ENCODE measurements at regions not wholly inside any gene's neighbourhood (a gene's known extent, or its start where the extent isn't known, plus 50 kb on each side); places are given as distances from the start of the nearest gene placed in this dataset.

- no peak overlapping the region for H3K9ac ChIP-seq (ENCODE audit: low read depth, low read length)
- TF ChIP-seq NFE2L2 (IDR thresholded peaks at IDR 0.05; ENCODE audit: low read depth, low read length) (no peak), CEBPB (IDR thresholded peaks at IDR 0.05; ENCODE audit: low read depth, low read length) (no peak), RAD21 (IDR thresholded peaks at IDR 0.05; ENCODE audit: low read length) (no peak), BHLHE40 (IDR thresholded peaks at IDR 0.05; ENCODE audit: low read depth, low read length) (no peak), MAZ (IDR thresholded peaks at IDR 0.05; ENCODE audit: borderline replicate concordance, low read depth, low read length) (no peak), CHD1 (IDR thresholded peaks at IDR 0.05; ENCODE audit: low read depth, low read length) (no peak), SMC3 (IDR thresholded peaks at IDR 0.05; ENCODE audit: low read depth, low read length) (no peak), RCOR1 (IDR thresholded peaks at IDR 0.05; ENCODE audit: insufficient replicate concordance, low read length) (no peak), USF2 (IDR thresholded peaks at IDR 0.05; ENCODE audit: low read depth, low read length) (no peak), FOS (IDR thresholded peaks at IDR 0.05; ENCODE audit: low read depth, low read length) (no peak), POLR2A (IDR thresholded peaks at IDR 0.05; ENCODE audit: low read depth, low read length) (no peak), RFX5 (IDR thresholded peaks at IDR 0.05; ENCODE audit: low read depth, low read length) (no peak), MAFK (IDR thresholded peaks at IDR 0.05; ENCODE audit: low read depth, low read length) (no peak)
- TF ChIP-seq, protein P1, sequence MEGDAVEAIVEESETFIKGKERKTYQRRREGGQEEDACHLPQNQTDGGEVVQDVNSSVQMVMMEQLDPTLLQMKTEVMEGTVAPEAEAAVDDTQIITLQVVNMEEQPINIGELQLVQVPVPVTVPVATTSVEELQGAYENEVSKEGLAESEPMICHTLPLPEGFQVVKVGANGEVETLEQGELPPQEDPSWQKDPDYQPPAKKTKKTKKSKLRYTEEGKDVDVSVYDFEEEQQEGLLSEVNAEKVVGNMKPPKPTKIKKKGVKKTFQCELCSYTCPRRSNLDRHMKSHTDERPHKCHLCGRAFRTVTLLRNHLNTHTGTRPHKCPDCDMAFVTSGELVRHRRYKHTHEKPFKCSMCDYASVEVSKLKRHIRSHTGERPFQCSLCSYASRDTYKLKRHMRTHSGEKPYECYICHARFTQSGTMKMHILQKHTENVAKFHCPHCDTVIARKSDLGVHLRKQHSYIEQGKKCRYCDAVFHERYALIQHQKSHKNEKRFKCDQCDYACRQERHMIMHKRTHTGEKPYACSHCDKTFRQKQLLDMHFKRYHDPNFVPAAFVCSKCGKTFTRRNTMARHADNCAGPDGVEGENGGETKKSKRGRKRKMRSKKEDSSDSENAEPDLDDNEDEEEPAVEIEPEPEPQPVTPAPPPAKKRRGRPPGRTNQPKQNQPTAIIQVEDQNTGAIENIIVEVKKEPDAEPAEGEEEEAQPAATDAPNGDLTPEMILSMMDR (conservative IDR thresholded peaks at IDR 0.05; ENCODE audit: low read depth, low read length): no peak
- TF ChIP-seq, protein P2, sequence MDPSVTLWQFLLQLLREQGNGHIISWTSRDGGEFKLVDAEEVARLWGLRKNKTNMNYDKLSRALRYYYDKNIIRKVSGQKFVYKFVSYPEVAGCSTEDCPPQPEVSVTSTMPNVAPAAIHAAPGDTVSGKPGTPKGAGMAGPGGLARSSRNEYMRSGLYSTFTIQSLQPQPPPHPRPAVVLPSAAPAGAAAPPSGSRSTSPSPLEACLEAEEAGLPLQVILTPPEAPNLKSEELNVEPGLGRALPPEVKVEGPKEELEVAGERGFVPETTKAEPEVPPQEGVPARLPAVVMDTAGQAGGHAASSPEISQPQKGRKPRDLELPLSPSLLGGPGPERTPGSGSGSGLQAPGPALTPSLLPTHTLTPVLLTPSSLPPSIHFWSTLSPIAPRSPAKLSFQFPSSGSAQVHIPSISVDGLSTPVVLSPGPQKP (IDR thresholded peaks at IDR 0.05; ENCODE audit: borderline replicate concordance, low read depth, low read length): no peak
- intact Hi-C loops (cut with micrococcal nuclease) (no loop called here), dilution Hi-C loops (cut with HindIII; ENCODE audit: low sequenced_read_pairs, unreplicated experiment) (no loop called here), in situ Hi-C loops (cut with MboI; ENCODE audit: low sequenced_read_pairs) (no loop called here)
- no peak overlapping the region for H2BK15ac ChIP-seq (ENCODE audit: low read depth, low read length)
- H2BK5ac ChIP-seq (ENCODE audit: low read depth, low read length, poor library complexity, severe bottlenecking): no peak overlapping the region
- no peak overlapping the region for H2BK120ac ChIP-seq (ENCODE audit: low read depth, low read length)
- H3K9me3 ChIP-seq (ENCODE audit: control insufficient read depth, insufficient read depth, low read length): peaks cover 14% of the 10 kb centered on the region
- WGBS, 2 experiments (ENCODE audit: extremely low coverage in 2 of 2, insufficient read length in 1 of 2): no CpG with 5 or more reads among the region's 6 CpGs
- no peak overlapping the region for H4K91ac ChIP-seq (ENCODE audit: insufficient read depth, low read depth, low read length)
- H3K4me2 ChIP-seq (ENCODE audit: low read depth, low read length): no peak overlapping the region
- H4K20me1 ChIP-seq (ENCODE audit: insufficient read depth, low read length): no peaks in the 10 kb centered on the region
- H3K4me3 ChIP-seq (ENCODE audit: insufficient read depth, low read depth, low read length): no peak overlapping the region
- CTCF ChIA-PET: no interaction called here
- H3K56ac ChIP-seq (ENCODE audit: extremely low read depth, insufficient read depth, low read length): no peak overlapping the region
- H3K9me1 ChIP-seq (ENCODE audit: insufficient read depth, low read length): no peaks in the 10 kb centered on the region
- H3K4ac ChIP-seq (ENCODE audit: low read depth, low read length): no peak overlapping the region
- H3K18ac ChIP-seq (ENCODE audit: low read depth, low read length): no peak overlapping the region
- H4K5ac ChIP-seq (ENCODE audit: low read depth, low read length): no peak overlapping the region
- no peak overlapping the region for H3K23ac ChIP-seq (ENCODE audit: low read depth, low read length)
- no peak overlapping the region for H2BK20ac ChIP-seq (ENCODE audit: low read depth, low read length)
- H3K36me3 ChIP-seq (ENCODE audit: control insufficient read depth, insufficient read depth, low read length): no peaks in the 10 kb centered on the region
- no peaks in the 10 kb centered on the region for H3K79me1 ChIP-seq (ENCODE audit: low read depth in 1 of 2, low read length in 2 of 2)
- ATAC-seq (ENCODE audit: low read depth) (no peak), DNase-seq (no peak)
- no peak overlapping the region for H4K8ac ChIP-seq (ENCODE audit: low read depth in 2 of 2, low read length in 2 of 2)
- H3K27ac ChIP-seq (ENCODE audit: insufficient read depth, low read length): no peak overlapping the region
- BruUV-seq (replicated peaks): no TSS peak
- no peak overlapping the region for H2AK9ac ChIP-seq (replicated peaks; ENCODE audit: low read depth, low read length, poor library complexity)
- no peak overlapping the region for H3K14ac ChIP-seq (replicated peaks; ENCODE audit: low read depth, low read length)
- POLR2A ChIA-PET (ENCODE audit: unreplicated experiment): no interaction called here
- no peak overlapping the region for H2AK5ac ChIP-seq (ENCODE audit: low read depth, low read length)
- H2AFZ ChIP-seq (replicated peaks; ENCODE audit: low read length, poor library complexity): no peak overlapping the region
- no peaks in the 10 kb centered on the region for H3K4me1 ChIP-seq (ENCODE audit: control insufficient read depth, insufficient read depth, low read length)
- H3K27me3 ChIP-seq (ENCODE audit: control insufficient read depth, insufficient read depth, low read length): no peaks in the 10 kb centered on the region
Measured at GRCh38 chr2:23008440-23008839, 376.5 kb upstream of the KLHL29 start.

Data from IMR-90 (cell line).